ENCODE measurements at regions not wholly inside any gene's neighbourhood (a gene's known extent, or its start where the extent isn't known, plus 50 kb on each side); places are given as distances from the start of the nearest gene placed in this dataset.

DNA sequence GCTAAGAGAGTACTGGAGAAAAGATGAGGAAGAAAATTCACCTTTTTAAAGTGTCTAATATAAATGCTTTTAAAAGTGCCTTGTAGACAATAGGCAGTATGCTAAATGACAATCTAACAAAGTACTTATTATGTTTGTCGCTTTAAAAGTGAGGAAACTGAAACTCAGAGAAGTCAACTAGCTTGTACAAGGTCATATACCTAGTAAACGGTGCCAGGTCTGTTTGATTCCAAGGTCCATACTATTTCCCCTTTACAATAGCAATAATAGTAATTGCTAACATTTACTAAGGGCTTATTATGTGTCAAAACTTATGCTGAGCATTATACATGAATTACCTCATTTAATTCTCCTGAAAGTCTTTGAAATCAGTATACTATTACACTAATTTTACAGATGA, 328.6 kb upstream of the SLC24A2 start:
- no peak for DNase-seq (ENCODE audit: low spot score)

DNA sequence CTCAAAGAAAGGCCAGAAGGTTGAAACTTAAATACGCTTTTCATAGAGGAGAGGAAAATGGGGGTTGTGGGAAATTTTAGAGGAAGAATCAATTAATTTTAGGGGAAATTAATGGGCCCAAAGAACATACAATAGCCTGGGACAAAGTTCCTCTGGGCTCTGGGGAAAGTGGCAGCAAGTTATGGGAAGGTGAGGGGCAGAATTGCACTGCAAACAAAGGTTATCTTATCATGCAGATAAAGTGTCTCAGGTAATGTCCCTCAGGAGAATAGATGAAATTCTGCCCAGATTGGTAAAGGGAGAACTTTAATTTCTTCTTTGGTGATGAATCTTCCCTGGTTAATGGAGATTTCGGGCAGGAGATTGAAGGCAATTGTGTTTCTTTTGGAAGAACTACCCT, 326.1 kb upstream of the SLC24A2 start:
- no peak for DNase-seq (ENCODE audit: low spot score)

DNA sequence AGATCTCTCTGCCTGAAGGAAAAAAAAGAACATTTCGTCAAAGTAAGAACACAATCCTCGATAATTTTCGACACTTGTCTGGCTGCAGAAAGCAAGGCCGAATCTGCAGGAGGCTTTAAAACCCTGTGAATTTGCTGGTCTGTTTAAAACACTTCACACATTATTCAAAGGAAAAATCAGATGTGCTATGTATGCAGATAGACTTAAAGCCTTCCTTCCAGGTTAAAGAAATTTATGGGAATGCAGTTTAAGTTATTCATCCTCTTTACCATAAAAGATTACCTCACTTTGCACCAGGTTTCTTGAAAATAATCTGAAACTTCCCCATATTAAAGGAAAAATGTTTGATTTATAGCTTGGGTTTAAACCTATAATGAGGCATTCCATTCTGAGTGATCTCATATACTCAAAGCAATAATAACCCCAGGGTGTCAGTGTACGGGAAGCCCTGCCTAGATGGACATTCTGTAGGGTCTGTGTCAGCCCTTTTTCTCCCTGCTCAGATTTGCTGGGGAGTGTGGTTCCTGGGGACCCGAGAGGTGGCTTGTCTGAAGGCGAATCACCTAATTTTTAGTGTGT, 323.5 kb upstream of the SLC24A2 start:
- DNase-seq (ENCODE audit: low spot score): no peak

DNA sequence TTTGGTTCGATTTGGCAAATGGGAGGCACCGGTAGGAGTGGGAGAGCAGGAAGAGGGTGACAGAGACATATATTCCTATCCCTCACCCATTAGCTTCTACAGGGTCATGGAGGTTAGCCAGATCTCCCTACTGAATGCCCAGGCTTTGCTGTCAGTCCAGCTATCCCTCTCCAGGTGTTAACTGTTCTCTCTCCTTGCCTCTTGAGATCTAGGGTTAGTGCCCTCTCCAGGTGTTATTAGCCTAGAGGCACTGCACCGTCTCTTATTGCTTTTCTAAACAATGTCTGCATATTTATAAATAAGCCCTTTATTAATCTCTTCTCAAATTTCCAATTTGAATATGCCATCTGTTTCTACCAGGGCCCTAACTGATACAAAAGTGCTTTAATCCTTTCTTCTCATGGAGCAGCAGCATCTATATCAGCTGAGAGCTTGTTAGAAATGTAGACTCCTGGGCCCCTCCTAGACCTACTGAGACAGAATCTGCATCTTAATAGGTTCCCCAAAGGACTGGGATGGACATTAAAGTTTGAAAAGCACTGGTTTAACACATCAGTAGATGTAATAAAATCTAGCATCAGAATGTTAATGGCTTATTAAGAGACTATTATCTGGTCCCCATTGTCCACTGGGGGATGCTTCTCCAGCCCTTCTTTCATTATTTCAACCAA, 322.5 kb upstream of the SLC24A2 start:
- no peak for DNase-seq (ENCODE audit: low spot score)

DNA sequence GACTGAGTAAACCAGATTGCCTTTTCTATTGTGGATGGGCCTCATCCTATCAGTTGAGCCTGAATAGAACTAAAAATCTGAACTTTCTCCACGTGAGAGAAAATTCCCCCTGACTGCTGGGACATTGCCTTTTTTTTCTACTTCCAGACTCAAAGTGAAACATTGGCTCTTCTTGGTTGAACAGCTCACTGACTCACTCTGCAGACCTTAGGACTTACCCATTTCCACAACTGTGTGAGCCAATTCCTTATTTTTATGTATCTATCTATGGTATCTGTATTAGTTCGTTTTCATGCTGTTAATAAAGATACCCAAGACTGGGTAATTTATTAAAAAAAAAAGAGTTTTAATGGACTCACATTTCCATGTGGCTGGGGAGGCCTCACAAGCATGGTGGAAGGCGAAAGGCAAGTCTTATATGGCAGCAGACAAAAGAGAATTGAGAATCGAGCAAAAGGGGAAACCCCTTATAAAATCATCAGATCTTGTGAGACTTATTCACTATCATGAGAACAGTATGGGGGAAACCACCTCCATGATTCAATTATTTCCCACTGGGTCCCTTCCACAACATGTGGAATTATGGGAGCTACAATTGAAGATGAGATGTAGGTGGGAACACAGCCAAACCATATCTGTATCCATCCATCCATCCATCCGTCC, 306.7 kb upstream of the SLC24A2 start:
- no peak for DNase-seq (ENCODE audit: low spot score)

DNA sequence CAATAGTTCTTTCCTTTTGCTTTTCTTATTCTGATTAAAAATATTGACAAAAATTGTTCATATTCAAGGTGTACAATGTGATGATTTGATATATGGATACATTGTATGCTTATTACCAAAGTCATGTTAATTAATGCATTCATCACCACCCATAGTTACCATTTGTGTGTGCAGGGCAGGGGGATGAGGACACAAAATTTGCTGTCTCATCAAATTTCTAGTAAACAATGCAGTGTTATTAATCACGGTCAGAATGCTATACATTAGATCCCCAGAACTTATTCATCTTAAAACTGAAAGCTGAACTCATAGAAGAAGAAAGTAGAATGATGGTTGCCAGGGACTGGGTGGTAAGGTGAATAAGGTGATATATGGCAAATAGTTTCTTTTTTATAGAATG, 303.7 kb upstream of the SLC24A2 start:
- no peak for DNase-seq (ENCODE audit: low spot score)

DNA sequence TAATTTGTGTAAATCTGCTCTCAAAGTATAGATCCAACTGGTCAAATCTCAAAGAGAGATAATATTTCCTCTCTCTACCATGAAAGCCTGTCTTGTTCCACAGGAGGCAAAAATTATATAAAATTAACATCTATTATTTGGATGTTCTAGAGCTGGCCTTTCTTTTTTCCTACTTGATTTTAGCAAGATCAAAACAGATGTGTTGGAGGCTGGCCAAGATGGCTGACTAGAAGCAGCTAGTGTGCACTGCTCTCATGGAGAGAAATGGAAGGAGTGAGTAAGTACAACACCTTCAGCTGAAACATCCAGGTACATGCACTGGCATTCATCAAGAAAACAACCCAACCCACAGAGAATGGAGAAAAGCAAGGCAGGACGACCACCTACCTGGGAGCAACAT, 298.6 kb upstream of the SLC24A2 start:
- DNase-seq (ENCODE audit: low spot score): no peak

DNA sequence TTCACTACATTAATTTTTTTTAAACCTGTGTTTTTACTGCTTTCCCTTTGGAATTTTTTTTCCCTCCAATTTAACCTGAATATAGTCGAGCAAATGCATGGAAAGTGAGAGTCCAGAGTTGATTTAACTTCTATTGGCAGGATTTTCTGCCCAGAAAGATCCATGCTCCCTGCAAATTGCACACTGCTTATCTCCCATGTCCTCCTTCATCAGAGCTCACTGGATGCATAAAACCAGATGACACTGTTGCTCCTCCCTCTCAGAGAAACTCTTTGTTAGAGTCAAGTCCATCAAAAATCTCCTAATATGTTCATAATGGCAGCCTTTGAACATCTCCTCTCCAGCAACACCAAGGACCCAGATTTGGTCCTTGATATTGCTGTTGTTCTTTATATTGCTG, 297.0 kb upstream of the SLC24A2 start:
- DNase-seq (ENCODE audit: low spot score): no peak

DNA sequence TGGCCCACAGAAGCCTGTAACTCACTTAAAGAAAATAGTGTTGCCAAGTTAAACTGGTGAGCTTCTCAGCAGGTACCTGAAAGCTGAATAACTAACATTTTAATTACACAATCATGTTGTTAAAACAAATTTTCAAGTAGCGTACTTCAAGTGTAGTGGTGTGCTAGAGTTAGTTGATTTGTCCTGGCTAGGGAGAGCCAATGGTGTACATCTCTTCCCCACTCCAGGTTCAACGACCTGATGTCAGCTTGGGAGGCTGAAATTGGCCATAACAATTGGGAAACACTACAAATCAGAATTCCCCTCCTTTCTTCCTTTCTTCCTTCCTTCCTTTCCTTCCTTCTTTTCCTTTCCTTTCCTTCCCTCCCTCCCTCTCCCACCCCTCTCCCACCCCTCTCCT, 295.3 kb upstream of the SLC24A2 start:
- no peak for DNase-seq (ENCODE audit: low spot score)

DNA sequence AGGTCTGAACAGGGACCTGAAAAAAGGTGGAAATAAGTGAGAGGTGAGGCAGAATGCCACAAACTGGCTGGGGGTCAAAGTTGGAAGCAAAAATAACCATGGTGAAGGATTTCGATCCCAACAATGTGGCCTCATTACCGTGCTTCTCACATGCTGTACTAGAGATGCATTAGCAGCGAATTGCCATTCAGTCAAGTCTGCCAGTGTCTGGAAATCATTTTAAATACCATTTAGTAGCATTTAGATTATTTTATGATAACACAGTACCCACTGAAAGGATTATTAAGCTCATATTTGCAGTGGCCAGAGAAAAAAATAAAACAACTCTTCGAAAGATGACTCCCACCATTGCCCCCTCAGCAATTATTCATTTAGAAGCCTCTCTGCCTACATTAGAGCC, 294.6 kb upstream of the SLC24A2 start:
- no peak for DNase-seq (ENCODE audit: low spot score)

DNA sequence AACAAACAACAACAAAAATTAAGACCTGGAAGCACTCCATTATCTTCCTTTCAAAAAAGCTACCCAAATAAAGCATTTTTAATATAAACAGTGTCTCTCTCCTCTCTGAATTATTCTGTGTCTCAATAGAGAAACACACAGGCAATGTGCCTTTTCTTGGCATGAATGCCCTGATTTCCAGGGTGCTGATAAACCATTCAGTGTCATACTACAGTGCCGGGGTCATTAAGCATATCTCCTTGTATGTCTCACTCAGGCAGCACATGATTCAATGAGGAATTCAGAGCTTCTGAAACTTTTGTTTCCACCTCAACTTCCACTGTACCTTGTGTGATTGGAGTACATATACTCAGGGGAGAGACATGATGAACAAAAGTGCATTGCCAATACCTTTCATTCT, 294.0 kb upstream of the SLC24A2 start:
- DNase-seq (ENCODE audit: low spot score): no peak

DNA sequence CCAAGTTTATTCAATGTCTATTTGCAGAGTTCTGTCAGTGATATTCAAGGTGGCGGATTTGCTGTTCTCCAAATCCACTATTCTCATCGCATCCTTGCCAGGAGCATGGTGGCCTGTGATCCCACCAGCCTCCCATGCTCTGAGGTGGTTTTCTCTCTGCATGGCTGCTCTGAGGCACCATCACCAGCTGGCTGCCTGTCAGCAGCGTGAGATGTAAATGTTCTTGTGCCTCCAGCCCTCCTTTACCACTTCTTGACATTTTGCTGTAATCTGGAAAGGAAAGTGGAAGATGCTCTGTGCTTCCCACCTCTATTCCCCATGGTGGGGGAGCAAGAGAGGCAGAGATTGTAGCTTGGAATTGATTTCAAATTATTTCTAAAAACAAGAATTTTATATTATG, 293.6 kb upstream of the SLC24A2 start:
- no peak for DNase-seq (ENCODE audit: low spot score)

DNA sequence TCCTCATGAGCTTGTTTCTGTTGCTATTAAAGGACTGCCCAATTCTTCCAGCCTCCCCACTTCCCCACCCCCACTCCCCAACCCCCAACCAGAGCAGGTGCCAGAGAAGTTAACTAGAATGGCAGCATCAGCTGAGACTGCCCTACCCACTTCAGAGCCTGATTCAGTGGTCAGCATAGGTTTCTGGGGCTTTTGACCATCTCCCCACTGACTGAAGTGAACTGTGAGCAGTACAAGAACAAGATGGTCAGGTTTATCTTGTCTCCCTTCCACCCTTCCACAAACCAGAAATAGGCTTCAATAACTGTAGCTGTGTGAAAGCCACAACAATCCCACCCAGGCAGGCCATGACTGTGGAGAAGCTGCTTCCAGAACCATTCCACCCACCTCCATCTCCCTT, 289.4 kb upstream of the SLC24A2 start:
- no peak for DNase-seq (ENCODE audit: low spot score)

DNA sequence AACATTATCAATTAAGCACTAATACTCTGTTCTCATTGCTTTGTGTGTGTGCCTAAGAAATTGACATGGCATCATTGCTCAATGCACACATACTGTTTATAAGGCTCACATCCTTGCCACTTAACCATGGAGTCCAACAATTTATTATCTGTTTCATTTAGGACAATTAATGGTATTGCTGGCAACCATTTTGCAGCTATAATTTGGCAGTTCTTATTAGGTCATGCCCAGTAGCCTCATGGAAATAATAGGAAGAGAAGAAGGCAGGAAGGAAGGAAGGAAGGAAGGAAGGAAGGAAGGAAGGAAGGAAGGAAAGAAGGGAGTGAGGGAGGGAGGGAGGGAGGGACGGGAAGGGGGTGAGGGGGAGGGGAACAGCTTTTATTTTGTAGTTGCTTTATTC, 285.5 kb upstream of the SLC24A2 start:
- no peak for DNase-seq (ENCODE audit: low spot score)

DNA sequence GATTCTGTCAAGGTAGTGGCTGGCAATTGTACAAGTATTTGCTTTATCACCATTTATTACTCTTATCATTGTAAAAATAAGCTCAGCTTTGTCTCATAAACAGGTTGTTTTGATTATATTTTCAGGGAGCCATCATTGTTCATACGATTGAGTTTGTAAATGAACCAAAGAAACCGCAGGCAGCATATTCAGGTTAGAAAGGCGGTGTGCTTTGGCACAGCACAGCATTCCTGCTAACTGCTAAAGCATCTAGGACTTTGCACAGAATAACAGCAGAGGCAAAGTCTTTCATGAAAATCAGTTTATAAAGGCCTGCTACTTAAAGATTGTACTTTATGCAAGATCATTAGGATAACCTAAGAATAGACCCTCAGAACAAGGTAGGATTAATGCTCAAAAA, 281.5 kb upstream of the SLC24A2 start:
- DNase-seq (ENCODE audit: low spot score): no peak

DNA sequence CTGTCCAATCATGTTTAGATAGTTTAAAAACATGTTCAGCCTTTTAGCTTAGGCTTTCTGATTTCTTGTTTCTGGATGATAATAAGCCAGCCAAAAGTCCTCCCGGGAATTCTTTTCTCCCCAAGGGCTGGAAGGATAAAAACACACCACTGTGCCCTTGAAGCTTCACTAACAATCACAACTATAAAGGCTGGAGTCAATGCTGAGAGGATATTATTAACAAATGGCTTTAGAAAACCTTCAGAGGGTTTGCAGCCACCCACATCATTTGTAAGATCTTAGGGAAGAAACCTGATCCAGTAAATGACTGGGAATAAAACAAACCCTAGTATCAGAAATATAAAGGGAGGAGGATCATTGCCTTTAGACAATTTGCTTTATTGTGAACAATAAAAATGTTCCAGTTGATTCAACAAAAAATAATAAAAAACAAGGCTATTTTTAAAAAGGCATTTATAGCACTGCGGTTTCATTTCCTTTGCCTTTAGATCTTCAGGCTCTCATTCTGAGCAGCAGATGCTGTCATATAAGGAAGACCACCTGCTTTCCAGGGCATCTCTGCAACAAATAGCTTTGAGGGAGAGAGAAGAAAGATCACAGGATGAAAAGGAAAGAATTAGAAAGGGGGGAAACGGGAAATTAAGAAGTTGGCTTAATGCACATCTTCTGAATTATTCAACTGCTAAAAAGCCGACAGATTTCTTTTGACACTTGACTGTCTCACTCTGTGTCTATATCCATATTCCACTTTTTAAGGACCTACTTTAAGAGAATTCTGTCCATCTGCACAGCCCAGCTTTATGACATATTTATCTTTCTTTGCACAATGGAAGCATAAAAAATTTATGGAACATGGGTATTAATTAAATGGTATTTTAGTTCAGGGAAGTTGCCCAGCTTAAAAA, 277.2 kb upstream of the SLC24A2 start:
- no peak for DNase-seq (ENCODE audit: low spot score)

DNA sequence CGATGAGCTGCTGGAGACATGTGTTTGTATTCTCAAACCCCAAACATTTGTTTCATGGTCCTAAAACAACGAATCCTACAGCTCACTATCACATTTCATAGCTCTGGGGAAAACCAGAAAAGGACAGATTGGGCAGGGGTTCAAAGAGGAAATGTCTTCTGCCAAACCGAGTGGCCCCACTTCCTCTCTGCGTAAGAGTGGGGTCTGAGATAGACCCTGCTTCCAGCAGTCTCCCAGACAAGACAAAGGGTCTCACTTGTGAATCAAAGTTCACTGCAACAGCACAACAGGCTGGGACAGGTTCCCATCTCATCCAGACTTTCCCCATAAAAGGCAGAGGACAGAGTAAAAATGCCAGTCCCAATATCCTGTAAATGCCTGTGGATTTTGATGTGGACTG, 276.2 kb upstream of the SLC24A2 start:
- DNase-seq (ENCODE audit: low spot score): no peak

DNA sequence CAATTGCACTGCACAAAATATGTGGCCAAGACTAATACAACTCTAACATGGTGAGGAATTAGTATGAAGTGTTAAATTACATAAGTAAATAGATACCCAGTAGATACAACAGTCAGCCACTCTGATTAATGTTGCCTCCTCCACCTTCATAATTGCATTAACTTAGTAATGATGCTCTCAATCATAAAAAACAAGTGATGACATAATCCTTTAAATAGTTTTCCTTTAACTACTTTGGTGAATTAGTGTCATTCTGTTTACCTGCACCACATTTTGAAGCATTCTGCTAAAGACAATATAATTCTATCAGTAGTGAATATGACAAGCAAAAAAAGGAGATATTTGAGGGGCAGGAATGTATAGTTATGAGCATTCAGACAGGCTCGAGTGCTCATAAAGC, 265.9 kb upstream of the SLC24A2 start:
- no peak for DNase-seq (ENCODE audit: low spot score)

DNA sequence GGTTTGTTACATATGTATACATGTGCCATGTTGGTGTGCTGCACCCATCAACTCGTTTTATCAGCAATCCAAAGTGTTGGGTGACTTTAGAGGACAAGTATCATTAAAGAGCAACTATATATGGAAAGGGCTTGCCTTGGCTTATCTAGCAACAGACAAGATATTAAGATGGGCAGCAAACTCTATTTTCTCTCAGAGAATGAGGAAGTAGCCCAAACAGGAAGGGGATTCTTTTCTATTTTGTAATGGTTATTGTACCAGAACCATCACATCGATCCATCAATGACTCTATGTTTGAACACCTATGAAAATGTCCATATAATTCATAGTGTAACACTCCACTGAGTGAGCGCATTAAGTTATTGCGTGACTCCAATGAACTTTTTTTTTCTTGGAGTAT, 260.1 kb upstream of the SLC24A2 start:
- no peak for DNase-seq (ENCODE audit: low spot score)

DNA sequence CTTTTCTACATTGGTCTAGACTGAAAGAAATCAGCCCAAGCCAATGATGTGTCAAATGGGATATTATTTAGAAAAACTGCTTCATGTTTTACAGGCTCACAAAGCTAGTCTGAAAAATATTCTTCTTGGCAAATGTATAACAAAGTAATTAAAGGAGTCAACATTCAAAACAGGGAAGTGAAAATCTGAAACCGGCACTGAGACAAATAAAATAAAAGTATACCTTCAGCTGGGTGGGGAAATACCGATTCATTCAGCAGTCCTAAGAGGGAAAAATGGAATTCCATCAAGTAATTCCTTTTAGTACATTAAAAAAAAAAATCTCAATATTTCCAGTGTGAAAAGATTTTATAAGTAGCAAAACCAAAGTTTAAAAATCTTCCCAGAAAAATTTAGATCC, 259.6 kb upstream of the SLC24A2 start:
- no peak for DNase-seq (ENCODE audit: low spot score)

DNA sequence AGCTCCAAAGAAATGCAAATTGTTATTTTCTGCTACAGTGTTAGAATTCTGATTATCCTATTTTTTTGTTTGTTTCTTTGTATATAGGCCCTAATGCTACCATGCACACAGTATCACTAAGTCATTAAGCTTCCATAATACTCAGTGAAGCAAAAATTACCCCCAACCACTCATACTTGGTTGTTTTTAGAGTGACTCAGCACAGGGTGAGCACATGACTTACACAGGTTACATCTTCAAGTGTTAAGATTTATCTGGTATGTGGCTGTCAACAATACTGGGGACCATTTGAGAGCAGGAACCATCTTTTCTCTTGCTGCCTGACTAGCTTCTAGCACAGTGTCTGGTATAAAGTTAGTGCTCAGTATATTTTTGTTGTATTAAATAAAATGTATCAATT, 255.8 kb upstream of the SLC24A2 start:
- DNase-seq (ENCODE audit: low spot score): no peak

DNA sequence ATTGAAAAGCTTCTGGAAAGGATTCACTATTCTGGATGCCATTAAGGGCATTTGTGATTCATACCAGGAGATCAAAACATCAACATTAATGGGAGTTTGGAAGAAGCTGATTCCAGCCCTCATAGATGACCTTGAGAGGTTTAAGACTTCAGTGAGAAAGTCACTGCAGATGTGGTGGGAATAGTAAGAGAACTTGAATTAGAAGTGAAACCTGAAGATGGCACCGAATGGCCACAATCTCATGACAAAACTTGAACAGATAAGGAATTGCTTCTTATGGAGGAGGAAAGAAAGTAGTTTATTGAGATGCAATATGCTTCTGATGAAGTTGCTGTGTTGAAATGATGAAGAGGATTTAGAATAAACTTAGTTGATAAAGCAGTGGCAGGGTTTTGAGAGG, 254.6 kb upstream of the SLC24A2 start:
- no peak for DNase-seq (ENCODE audit: low spot score)

DNA sequence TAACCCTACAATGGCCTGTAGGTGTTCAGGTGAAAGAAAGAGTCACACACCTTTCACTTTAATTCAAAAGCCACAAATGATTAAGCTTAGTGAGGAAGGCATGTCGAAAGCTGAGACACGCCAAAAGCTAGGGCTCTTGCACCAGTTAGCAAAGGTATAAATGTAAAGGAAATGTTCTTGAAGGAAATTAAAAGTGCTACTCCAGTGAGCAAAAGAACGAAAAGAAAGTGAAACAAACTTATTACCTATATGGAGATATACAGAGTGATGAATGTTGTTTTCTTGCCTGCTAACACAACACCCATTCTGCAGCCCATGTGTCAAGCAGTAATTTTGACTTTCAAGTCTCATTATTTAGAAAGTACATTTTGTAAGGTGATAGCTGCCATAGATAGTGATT, 254.2 kb upstream of the SLC24A2 start:
- no peak for DNase-seq (ENCODE audit: low spot score)

All from AG08396 (cell line).